ENCODE measurements at regions not wholly inside any gene's neighbourhood (a gene's known extent, or its start where the extent isn't known, plus 50 kb on each side); places are given as distances from the start of the nearest gene placed in this dataset.
"Not testable (repeated sequence)": the region's sequence is repeated elsewhere in the genome, so short reads cannot be mapped to it uniquely, and the experiment has no call there.

DNA sequence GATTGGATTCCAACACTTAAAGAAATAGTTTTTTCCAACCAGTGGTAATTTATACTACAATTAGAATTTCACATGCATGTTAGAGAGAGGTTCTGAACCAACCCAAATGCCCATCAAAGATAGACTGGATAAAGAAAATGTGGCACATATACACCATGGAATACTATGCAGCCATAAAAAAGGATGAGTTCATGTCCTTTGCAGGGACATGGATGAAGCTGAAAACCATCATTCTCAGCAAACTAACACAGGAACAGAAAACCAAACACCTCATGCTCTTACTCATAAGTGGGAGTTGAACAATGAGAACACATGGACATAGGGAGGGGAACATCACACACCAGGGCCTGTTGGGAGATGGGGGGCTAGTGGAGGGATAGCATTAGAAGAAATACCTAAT lies 532.2 kb downstream of the EDEM1 start:
- H3K79me2 ChIP-seq (ENCODE audit: control insufficient read depth, insufficient read depth, low read length); H3K36me3 ChIP-seq (ENCODE audit: control insufficient read depth, insufficient read depth, low read length); H4K20me1 ChIP-seq (replicated peaks; ENCODE audit: control insufficient read depth, insufficient read depth, low read length); H3K9me3 ChIP-seq (replicated peaks; ENCODE audit: control insufficient read depth, insufficient read depth, low read depth, low read length); intact Hi-C loops (cut with micrococcal nuclease); ATAC-seq; BruUV-seq (replicated peaks); FAIRE-seq; H3K9me1 ChIP-seq (ENCODE audit: control insufficient read depth, insufficient read depth, low read length); DNase-seq (ENCODE audit: extremely low read depth in 1 of 4, low spot score in 3 of 4); H2AFZ ChIP-seq (ENCODE audit: low read depth, low read length); POLR2A ChIA-PET; H3K9ac ChIP-seq (ENCODE audit: insufficient read depth in 1 of 2, low read depth in 2 of 2, low read length in 2 of 2); in situ Hi-C loops (cut with MboI); H3K27ac ChIP-seq (ENCODE audit: extremely low read depth, low read depth, low read length); H3K27me3 ChIP-seq (ENCODE audit: control insufficient read depth in 2 of 2, insufficient read depth in 2 of 2, low read length in 2 of 2); H3K4me3 ChIP-seq; H3K4me1 ChIP-seq (replicated peaks in 1 of 2; ENCODE audit: control insufficient read depth in 2 of 2, insufficient read depth in 2 of 2, low read length in 2 of 2); H3K4me2 ChIP-seq (ENCODE audit: insufficient read depth, low read length); CTCF ChIA-PET (ENCODE audit: low intra/inter-chr PET ratio): not testable (repeated sequence)
- TF ChIP-seq ZNF146 (CRISPR knock-in tag; IDR thresholded peaks at IDR 0.05; ENCODE audit: unreplicated experiment) (peak; percentile 92), BCOR (IDR thresholded peaks at IDR 0.05) (peak; percentile 44; the same call in 1 of the 2 replicates), RBM25 (IDR thresholded peaks at IDR 0.05; ENCODE audit: low read depth, low read length, severe bottlenecking) (peak; percentile 35)

DNA sequence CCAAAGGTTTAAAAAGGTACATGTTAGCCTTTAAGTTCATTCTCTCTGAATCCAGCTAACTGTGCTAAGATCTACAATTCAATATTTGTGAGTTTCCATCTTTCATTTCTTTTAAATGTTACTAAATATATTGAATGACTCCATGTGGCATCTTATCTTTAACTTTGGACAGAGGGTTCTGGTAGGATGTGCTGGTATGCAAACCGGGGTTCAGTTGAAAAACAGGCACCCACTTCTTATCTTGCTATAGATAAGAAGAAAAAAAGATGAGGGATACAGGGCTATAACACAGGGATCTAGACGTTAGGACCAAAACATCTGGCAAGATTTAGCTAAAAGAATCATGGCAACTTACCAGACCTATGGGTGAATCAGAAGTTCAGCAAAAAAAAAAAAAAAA lies 538.3 kb downstream of the EDEM1 start:
- H3K9ac ChIP-seq (ENCODE audit: insufficient read depth in 1 of 2, low read depth in 2 of 2, low read length in 2 of 2) = no peak overlapping the region
- H3K27ac ChIP-seq (ENCODE audit: extremely low read depth, low read depth, low read length) = no peak overlapping the region
- POLR2A ChIA-PET = interaction anchor here (0.5 kb wide), 1 partner anchor 615 kb away, joined by 3 read pairs; no protein-coding TSS in a partner anchor
- no peak overlapping the region for H2AFZ ChIP-seq (ENCODE audit: low read depth, low read length)
- BruUV-seq (replicated peaks) = no TSS peak
- H4K20me1 ChIP-seq (replicated peaks; ENCODE audit: control insufficient read depth, insufficient read depth, low read length) = no peaks in the 10 kb centered on the region
- intact Hi-C loops (cut with micrococcal nuclease) (no loop called here), in situ Hi-C loops (cut with MboI) (no loop called here)
- H3K9me1 ChIP-seq (ENCODE audit: control insufficient read depth, insufficient read depth, low read length) = no peaks in the 10 kb centered on the region
- FAIRE-seq = no peak
- H3K36me3 ChIP-seq (ENCODE audit: control insufficient read depth, insufficient read depth, low read length) = no peaks in the 10 kb centered on the region
- TF ChIP-seq RAD21 (CRISPR knock-in tag; conservative IDR thresholded peaks at IDR 0.05 in 1 of 2, IDR thresholded peaks at IDR 0.05 in 1 of 2) = no peak
- TF ChIP-seq ZSCAN29 (IDR thresholded peaks at IDR 0.05) = no peak
- no peak for TF ChIP-seq PHB (CRISPR knock-in tag; IDR thresholded peaks at IDR 0.05)
- TF ChIP-seq, protein P1, sequence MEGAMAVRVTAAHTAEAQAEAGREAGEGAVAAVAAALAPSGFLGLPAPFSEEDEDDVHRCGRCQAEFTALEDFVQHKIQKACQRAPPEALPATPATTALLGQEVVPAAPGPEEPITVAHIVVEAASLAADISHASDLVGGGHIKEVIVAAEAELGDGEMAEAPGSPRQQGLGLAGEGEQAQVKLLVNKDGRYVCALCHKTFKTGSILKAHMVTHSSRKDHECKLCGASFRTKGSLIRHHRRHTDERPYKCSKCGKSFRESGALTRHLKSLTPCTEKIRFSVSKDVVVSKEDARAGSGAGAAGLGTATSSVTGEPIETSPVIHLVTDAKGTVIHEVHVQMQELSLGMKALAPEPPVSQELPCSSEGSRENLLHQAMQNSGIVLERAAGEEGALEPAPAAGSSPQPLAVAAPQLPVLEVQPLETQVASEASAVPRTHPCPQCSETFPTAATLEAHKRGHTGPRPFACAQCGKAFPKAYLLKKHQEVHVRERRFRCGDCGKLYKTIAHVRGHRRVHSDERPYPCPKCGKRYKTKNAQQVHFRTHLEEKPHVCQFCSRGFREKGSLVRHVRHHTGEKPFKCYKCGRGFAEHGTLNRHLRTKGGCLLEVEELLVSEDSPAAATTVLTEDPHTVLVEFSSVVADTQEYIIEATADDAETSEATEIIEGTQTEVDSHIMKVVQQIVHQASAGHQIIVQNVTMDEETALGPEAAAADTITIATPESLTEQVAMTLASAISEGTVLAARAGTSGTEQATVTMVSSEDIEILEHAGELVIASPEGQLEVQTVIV (CRISPR knock-in tag; IDR thresholded peaks at IDR 0.05; ENCODE audit: borderline replicate concordance) = no peak
- no peaks in the 10 kb centered on the region for H3K27me3 ChIP-seq (ENCODE audit: control insufficient read depth in 2 of 2, insufficient read depth in 2 of 2, low read length in 2 of 2)
- 0% methylated on average over 2 of the region's 2 CpGs for WGBS (ENCODE audit: insufficient coverage, low coverage, missing lambda C conversion rate)
- no peak overlapping the region for H3K4me2 ChIP-seq (ENCODE audit: insufficient read depth, low read length)
- no peaks in the 10 kb centered on the region for H3K79me2 ChIP-seq (ENCODE audit: control insufficient read depth, insufficient read depth, low read length)
- H3K9me3 ChIP-seq (replicated peaks; ENCODE audit: control insufficient read depth, insufficient read depth, low read depth, low read length) = no peaks in the 10 kb centered on the region
- no peaks in the 10 kb centered on the region; a peak in 2 of 5 replicates for H3K4me1 ChIP-seq (replicated peaks in 1 of 2; ENCODE audit: control insufficient read depth in 2 of 2, insufficient read depth in 2 of 2, low read length in 2 of 2)
- H3K4me3 ChIP-seq = no peak overlapping the region
- DNase-seq (ENCODE audit: extremely low read depth in 1 of 4, low spot score in 3 of 4) = no peak
- ATAC-seq = no peak
- CTCF ChIA-PET (ENCODE audit: low intra/inter-chr PET ratio) = no interaction called here
